LNCaP clone FGC (cell line): ENCODE measurements at regions not wholly inside any gene's neighbourhood (a gene's known extent, or its start where the extent isn't known, plus 50 kb on each side); places are given as distances from the start of the nearest gene placed in this dataset.

Experiments used
- DNase-seq: peaks from one replicate; pipeline ENCODE4 v3.0.0-alpha.2; 2011; ENCODE audit warnings: low read depth
- H3K4me3 ChIP-seq: 2 replicates; pipeline ENCODE4 v1.5.1; 2011; ENCODE audit warnings: mild to moderate bottlenecking, low read depth, low read length, control low read depth
- TF ChIP-seq, protein P1 (sequence below): IDR thresholded peaks from 2 replicates; pipeline ENCODE4 v1.5.1; 2012; ENCODE audit warnings: mild to moderate bottlenecking; ENCODE audit not compliant: control insufficient read depth, insufficient read depth; ENCODE audit errors: extremely low read depth

- no peak overlapping the region for H3K4me3 ChIP-seq
- TF ChIP-seq, protein P1, sequence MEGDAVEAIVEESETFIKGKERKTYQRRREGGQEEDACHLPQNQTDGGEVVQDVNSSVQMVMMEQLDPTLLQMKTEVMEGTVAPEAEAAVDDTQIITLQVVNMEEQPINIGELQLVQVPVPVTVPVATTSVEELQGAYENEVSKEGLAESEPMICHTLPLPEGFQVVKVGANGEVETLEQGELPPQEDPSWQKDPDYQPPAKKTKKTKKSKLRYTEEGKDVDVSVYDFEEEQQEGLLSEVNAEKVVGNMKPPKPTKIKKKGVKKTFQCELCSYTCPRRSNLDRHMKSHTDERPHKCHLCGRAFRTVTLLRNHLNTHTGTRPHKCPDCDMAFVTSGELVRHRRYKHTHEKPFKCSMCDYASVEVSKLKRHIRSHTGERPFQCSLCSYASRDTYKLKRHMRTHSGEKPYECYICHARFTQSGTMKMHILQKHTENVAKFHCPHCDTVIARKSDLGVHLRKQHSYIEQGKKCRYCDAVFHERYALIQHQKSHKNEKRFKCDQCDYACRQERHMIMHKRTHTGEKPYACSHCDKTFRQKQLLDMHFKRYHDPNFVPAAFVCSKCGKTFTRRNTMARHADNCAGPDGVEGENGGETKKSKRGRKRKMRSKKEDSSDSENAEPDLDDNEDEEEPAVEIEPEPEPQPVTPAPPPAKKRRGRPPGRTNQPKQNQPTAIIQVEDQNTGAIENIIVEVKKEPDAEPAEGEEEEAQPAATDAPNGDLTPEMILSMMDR = no peak
- DNase-seq = no peak
These were observed 228.9 kb downstream of the SNRPN start for GRCh38 chr15:25183581-25184251.

DNA sequence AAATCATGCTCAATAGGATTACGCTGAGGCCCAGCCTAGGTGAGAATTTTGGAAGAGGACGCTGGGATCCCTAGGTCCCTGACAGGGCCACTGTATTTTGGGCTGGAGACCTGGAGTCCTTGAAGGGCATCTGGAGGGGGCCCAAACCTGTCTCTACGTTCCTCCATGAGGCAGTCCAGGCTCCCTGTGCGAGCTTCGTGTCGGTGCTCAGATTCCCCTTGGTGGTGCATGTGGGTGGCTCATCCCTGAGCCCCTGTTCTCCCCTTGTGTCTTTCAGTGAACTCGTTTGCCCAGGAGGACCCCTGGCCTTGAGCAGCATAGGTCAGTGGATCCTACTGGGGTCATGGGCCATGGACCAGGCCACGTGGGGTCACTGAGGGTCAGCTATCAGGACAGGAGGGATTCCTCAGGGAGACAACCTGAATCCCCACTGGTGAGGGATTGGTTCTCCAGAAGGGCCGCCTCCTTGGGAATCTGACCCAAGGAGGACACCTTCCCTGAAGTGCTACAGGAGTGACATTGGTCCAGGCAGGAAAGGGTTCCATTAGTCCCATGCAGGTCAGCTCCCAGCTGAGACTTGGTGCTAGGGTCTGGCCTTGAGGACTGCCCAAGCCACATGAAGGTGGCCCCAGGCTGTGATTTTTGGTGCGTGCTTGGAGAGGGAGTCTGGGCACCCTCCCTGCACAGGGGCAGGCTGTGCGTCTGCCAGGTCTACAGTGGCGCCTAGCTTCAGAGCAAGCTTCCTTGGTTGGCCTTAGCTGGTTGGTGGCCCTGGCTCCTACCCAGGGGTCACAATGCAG lies 229.8 kb downstream of the SNRPN start:
- H3K4me3 ChIP-seq = no peak overlapping the region
- no peak for DNase-seq
- TF ChIP-seq, protein P1 = no peak

DNA sequence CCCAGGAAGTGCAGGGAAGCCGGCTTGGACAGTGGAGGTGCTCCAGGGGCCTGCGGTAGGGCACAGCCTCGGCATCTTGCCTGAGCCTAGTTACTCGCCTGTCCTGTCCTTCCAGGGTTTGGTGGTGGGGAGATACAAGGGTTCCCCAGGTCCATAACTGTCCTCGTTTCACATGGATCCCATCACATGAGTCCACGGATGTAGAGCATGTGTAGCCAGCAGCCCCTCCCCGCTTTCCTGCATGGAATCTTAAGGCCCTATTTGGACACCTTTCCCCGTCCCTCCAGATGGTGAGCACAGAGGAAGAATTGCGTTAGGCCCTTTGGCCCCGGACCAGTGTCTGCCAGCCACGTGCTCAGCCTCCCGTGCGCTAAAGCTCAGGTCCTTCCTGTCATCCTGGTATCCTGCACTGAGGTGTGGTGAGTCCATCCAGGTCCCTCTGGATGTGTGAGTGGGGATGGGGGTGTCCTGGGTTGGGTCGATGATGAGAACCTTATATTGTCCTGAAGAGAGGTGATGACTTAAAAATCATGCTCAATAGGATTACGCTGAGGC lies 230.4 kb downstream of the SNRPN start:
- TF ChIP-seq, protein P1 = no peak
- DNase-seq = no peak
- H3K4me3 ChIP-seq = no peak overlapping the region

DNA sequence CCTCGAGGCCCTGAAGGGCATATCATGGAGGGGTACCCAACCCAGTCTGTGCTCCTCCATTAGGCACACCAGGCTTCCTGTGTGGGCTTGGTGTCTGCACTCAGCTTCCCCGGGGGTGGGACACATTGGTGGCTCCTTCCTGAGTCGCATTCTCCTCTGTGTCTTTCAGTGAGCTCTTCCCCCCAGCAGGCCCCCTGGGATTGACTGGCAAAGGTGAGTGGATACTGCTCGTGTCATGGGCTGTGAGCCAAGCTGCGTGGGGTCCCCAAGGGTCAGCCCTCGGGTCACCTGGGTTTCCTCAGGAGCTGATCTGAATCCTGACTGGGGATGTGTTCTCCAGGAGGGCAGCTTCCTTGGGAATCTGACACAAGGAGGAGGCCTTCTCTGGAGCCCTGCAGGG lies 231.0 kb downstream of the SNRPN start:
- no peak for DNase-seq
- H3K4me3 ChIP-seq = no peak overlapping the region
- TF ChIP-seq, protein P1 = no peak

GRCh38 chr15:25186411-25186810 lies 231.6 kb downstream of the SNRPN start:
- DNase-seq = no peak
- TF ChIP-seq, protein P1 = no peak
- no peak overlapping the region for H3K4me3 ChIP-seq

DNA sequence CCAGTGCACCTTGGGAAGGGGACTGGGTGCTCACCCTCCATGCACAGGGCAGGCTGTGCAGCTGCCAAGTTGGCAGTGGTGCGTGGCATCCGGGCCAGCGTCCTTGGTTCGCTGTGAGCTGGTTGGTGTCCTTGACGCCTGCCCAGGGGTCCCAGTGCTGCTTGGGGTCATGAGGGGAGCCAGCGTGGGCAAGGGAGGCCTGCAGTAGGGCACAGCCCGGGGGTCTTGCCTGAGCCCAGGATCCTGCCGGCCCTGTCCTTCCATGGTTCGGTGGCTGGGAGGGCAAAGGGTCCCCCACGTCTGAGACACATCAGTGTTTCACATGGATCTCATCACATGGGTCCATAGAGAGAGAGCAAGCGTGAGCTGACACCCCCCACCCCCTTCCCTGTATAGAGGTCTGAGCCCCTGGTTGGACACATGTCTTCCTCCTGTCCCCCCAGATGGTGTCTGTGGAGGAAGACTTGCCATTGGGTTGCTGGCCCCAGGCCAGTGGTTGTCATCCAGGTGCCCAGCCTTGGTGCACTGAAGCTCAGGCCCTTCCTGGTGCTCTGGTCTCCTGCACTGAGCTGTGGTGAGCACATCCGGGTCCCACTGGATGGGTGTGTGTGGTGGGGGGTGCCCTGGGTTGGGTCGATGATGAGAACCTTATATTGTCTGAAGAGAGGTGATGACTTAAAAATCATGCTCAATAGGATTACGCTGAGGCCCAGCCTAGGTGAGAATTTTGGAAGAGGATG lies 232.3 kb downstream of the SNRPN start:
- DNase-seq = no peak
- H3K4me3 ChIP-seq = no peak overlapping the region
- TF ChIP-seq, protein P1 = no peak
